ENCODE measurements at regions not wholly inside any gene's neighbourhood (a gene's known extent, or its start where the extent isn't known, plus 50 kb on each side); places are given as distances from the start of the nearest gene placed in this dataset.

- in situ Hi-C loops (cut with HindIII; ENCODE audit: low sequenced_read_pairs): no loop called here
- TF ChIP-seq CTCF (IDR thresholded peaks at IDR 0.05; ENCODE audit: low read depth, low read length): no peak
Observed at GRCh38 chr2:183214680-183215079, 90.4 kb downstream of the NUP35 start.

GRCh38 chr2:183215917-183216316, 91.7 kb downstream of the NUP35 start:
- TF ChIP-seq CTCF (IDR thresholded peaks at IDR 0.05; ENCODE audit: low read depth, low read length): no peak
- no peak for DNase-seq (ENCODE audit: low read depth, low spot score)
- in situ Hi-C loops (cut with HindIII; ENCODE audit: low sequenced_read_pairs): no loop called here
- no peak overlapping the region for H3K4me3 ChIP-seq (ENCODE audit: low read depth, low read length)

More at GRCh38 chr2:183214680-183215079, 90.4 kb downstream of the NUP35 start:
- DNase-seq (ENCODE audit: low read depth, low spot score): no peak
- H3K4me3 ChIP-seq (ENCODE audit: low read depth, low read length): no peak overlapping the region

- no peak for TF ChIP-seq CTCF (IDR thresholded peaks at IDR 0.05; ENCODE audit: low read depth, low read length)
- DNase-seq (ENCODE audit: low read depth, low spot score): no peak
- no peak overlapping the region for H3K4me3 ChIP-seq (ENCODE audit: low read depth, low read length)
- in situ Hi-C loops (cut with HindIII; ENCODE audit: low sequenced_read_pairs): no loop called here
Observed at GRCh38 chr2:183219888-183220287, 95.6 kb downstream of the NUP35 start.

- peak; percentile 31 for DNase-seq (ENCODE audit: low read depth, low spot score)
- in situ Hi-C loops (cut with HindIII; ENCODE audit: low sequenced_read_pairs): no loop called here
- no peak for TF ChIP-seq CTCF (IDR thresholded peaks at IDR 0.05; ENCODE audit: low read depth, low read length)
Observed at GRCh38 chr2:183222751-183223150, 98.5 kb downstream of the NUP35 start.

GRCh38 chr2:183224948-183225347, 100.7 kb downstream of the NUP35 start:
- peak; percentile 63 for DNase-seq (ENCODE audit: low read depth, low spot score)
- in situ Hi-C loops (cut with HindIII; ENCODE audit: low sequenced_read_pairs): no loop called here
- H3K4me3 ChIP-seq (ENCODE audit: low read depth, low read length): no peak overlapping the region
- TF ChIP-seq CTCF (IDR thresholded peaks at IDR 0.05; ENCODE audit: low read depth, low read length): no peak

More at GRCh38 chr2:183222751-183223150, 98.5 kb downstream of the NUP35 start:
- H3K4me3 ChIP-seq (ENCODE audit: low read depth, low read length): no peak overlapping the region

GRCh38 chr2:183227176-183227575, 102.9 kb downstream of the NUP35 start:
- in situ Hi-C loops (cut with HindIII; ENCODE audit: low sequenced_read_pairs): no loop called here
- no peak for DNase-seq (ENCODE audit: low read depth, low spot score)
- TF ChIP-seq CTCF (IDR thresholded peaks at IDR 0.05; ENCODE audit: low read depth, low read length): no peak
- H3K4me3 ChIP-seq (ENCODE audit: low read depth, low read length): no peak overlapping the region

GRCh38 chr2:183229386-183229785, 105.1 kb downstream of the NUP35 start:
- DNase-seq (ENCODE audit: low read depth, low spot score): peak; percentile 71
- TF ChIP-seq CTCF (IDR thresholded peaks at IDR 0.05; ENCODE audit: low read depth, low read length): no peak
- in situ Hi-C loops (cut with HindIII; ENCODE audit: low sequenced_read_pairs): no loop called here
- no peak overlapping the region for H3K4me3 ChIP-seq (ENCODE audit: low read depth, low read length)
